ENCODE measurements at regions not wholly inside any gene's neighbourhood (a gene's known extent, or its start where the extent isn't known, plus 50 kb on each side); places are given as distances from the start of the nearest gene placed in this dataset.
"Not testable (repeated sequence)": the region's sequence is repeated elsewhere in the genome, so short reads cannot be mapped to it uniquely, and the experiment has no call there.

GRCh38 chr14:105700622-105701288 is 174.4 kb downstream of the TMEM121 start:
- no peak for DNase-seq

DNA sequence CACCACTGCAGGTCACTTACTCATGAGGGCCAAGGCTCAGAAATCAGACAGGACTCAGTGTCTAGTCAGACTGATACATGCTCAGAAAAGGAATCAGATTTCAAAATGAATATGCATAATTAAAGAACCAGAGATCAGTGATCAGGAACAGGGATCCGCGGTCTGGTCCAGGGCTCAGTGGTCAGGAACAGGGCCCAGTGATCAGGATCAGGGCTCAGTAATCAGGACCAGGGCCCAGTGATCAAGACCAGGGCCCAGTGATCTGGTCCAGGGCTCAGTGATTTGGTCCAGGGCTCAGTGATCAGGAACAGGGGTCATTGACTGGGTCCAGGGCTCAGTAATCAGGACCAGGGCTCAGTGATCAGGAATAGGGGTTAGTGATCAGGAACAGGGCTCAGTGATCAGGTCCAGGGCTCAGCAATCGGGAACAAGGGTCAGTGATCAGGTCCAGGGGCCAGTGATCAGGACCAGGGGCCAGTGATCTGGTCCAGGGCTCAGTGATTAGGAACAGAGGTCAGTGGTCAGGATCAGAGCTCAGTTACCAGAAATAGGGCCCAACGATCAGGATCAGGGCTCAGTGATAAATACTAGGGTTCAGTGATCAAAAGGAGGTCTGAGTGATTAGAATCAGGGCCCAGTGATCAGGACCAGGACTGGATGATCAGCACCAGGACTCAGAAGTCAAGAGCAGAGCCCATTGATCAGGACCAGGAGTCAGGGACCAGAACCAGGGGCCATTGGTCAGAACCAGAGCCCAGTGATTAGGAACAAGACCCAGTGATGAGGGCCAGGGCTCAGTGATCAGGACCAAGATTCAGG is 175.3 kb downstream of the TMEM121 start:
- DNase-seq: no peak

DNA sequence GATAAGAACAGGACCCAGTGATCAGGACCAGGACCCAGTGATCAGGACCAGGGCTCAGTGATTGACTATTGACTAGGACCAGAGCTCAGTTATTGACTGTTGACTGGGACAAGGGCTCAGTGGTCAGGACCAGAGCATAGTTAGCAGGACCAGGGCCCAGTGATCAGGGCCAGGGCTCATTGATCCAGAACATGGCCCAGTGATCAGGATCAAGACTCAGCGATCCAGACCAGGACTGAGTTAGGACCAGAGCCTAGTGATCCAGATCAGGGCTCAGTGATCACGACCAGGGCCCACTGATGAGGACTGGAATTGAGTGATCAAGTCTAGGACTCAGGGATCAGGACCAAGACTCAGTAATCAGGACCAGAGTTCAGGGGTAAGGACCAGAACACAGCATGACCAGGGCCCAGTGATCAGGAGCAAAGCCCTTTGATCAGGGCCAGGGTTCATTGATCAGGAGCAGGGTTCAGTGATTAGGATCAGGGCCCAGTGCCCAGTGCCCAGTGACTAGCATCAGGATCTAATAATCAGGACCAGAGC is 176.0 kb downstream of the TMEM121 start:
- no peak for DNase-seq

- not testable (repeated sequence) for DNase-seq
These were observed 176.8 kb downstream of the TMEM121 start for GRCh38 chr14:105703044-105703665.

DNA sequence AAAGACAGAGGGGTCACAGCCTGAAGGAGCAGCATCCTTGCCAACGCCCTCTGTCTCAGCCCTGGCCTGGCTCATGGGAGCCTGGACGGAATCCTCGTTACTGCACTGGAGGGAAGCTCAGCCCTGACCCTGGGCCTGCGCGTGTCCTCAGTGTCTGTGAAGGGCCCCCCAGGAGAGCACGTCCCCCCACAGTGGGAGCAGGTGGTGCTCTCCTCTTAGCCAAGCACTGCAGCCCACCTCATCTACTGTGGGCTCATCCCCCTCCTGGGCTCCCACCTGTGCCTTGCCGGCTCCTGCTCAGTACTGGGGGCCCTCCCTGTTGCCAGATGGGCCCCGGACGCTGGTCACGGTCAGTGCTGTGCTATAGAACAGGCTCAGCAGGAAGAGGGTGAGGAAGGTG is 177.7 kb downstream of the TMEM121 start:
- DNase-seq: not testable (repeated sequence)

- DNase-seq: not testable (repeated sequence)
These were observed 178.1 kb downstream of the TMEM121 start for GRCh38 chr14:105704492-105704891.

DNA sequence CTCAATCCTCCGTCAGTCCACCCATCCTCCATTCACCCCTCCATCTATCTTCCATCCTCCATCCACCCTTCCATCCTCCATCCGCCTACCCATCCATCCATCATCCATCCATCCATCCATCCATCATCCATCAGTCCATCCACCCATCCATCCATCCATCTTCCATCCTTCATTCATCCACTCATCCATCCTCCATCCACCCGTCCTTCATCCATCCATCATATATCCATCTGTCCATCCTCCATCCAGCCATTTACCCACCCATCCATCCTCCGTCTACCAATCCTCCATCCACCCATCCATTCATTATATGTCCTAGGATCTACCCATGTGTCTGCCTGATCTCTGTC is 179.1 kb downstream of the TMEM121 start:
- DNase-seq: not testable (repeated sequence)

GRCh38 chr14:105705862-105706700 is 179.7 kb downstream of the TMEM121 start:
- DNase-seq: not testable (repeated sequence)

- DNase-seq: not testable (repeated sequence)
These were observed 180.3 kb downstream of the TMEM121 start for GRCh38 chr14:105706701-105707019.

DNA sequence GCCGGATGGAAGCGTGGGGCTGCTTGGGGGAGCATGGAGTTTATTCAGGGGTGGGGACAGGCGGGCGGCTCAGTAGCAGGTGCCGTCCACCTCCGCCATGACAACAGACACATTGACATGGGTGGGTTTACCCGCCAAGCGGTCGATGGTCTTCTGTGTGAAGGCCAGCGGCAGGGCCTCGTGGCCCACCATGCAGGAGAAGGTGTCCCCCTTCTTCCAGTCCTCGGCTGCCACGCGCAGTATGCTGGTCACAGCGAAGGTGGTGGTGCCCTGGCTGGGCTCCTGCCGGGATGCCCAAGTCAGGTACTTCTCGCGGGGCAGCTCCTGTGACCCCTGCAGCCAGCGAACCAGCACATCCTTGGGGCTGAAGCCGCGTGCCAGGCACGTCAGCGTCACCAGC is 180.7 kb downstream of the TMEM121 start:
- DNase-seq: not testable (repeated sequence)

DNA sequence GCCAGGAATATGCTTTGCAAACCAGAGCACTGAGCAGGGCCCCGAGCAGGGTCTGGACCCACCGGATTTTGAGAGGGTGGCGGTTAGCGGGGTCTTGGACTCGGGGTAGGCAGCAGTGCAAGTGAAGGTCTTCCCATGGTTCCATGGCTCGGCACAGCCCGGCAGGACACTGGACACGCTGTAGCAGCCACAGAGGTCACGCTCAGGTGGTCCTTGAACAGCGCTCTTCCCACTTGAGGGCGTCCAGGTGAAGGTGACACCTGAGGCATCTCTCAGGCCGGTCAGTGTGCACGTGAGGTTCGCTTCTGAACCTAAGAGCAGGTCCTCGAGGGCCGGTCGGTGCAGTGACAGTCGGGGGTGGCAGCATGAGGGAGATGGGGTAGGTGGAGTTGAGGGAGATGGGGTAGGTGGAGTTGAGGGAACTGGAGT is 181.4 kb downstream of the TMEM121 start:
- DNase-seq: not testable (repeated sequence)

DNA sequence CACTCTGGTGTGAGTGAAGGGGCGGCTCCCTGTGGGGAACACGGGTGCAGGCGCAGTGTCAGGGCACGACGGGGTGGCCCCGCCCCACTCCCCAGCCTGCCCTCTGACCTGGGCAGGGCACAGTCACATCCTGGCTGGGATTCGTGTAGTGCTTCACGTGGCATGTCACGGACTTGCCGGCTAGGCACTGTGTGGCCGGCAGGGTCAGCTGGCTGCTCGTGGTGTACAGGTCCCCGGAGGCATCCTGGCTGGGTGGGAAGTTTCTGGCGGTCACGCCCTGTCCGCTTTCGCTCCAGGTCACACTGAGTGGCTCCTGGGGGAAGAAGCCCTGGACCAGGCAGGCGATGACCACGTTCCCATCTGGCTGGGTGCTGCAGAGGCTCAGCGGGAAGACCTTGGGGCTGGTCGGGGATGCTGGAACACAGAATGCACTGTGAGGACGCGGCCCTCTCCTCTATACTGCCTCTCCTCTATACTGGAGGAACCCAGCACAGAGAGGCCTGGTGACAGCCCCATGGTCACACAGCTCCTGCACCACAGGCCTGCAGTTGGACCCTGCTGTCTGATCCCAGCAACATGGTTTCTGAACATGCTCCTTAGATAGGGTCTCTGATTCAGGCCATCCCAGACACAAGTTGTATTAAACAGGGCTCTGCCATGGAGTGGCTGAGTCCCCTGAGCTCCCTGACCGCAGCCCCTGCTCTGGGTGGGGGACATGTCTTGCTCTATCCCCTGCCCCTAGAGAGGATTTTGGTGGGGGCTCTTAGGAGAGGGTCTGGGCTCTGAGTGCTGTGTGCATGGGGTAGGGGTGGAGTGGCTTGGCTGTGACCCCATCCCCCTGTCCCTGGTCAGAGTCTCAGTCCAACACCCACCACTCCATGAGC is 182.1 kb downstream of the TMEM121 start:
- DNase-seq: not testable (repeated sequence)

DNA sequence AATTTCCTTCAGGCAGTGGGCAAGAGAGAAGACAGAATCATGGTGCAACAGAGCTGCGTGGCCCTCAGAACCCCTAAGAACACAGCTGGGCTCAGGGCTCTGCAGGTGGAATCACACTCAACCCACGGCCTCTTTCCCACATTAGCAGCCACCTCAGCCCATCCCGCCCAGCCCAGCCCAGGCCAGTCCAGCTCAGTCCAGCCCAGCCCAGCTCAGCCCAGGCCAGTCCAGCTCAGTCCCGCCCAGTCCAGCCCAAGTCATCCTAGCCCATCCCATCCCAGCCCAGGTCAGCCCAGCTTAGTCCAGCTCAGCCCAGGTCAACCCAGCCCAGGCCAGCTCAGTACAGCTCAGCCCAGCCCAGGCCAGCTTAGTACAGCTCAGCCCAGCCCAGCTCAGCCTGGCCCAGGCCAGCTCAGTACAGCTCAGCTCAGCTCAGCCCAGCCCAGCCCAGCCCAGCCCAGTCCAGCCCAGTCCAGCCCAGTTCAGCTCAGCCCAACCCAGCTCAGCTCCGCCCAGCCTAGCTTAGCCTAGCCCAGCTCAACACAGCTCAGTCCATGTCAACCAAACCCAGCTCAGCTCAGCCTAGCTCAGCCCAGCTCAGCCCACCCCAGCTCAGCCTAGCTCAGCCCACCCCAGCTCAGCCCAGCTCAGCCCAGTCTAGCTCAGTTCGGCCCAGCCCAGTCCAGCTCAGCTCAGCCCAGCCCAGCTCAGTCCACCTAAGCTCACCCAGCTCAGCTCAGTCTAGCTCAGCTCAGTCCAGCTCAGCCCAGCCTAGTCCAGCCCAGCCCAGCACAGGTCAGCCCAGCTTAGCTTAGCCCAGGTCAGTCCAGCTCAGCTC is 183.1 kb downstream of the TMEM121 start:
- no peak for DNase-seq

DNA sequence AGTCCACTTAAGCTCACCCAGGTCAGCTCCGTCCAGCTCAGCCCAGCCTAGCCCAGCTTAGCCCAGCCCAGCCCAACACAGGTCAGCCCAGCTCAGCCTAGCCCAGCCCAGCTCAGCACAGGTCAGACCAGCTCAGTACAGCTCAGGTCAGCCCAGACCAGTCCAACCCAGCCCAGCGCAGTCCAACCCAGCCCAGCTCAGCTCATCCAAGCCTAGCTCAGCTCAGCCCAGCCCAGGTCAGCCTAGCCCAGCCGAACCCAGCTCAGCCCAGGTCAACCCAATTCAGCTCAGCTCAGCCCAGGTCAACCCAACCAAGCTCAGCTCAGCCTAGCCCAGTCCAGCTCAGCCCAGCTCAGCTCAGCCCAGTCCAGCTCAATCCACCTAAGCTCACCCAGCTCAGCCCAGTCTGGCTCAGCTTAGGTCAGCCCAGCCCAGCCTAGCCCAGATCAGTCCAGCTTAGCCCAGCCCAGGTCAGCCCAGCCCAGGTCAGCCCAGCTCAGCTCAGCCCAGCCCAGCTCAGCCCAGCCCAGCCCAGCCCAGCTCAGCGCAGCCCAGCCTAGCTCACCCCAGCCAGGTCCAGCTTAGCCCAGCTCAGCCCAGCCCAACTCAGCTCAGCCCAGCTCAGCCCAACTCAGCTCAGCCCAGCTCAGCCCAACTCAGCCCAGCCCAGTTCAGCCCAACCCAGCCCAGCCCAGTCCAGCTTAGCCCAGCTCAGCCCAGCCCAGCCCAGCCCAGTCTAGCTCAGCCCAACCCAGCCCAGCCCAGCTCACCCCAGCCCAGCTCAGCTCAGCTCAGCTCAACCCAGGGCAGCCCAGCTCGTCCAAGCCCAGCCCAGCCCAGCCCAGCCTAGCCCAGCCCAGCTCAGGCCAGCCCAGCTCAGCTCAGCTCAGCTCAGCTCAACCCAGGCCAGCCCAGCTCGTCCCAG is 184.0 kb downstream of the TMEM121 start:
- DNase-seq: no peak

- no peak for DNase-seq
These were observed 184.7 kb downstream of the TMEM121 start for GRCh38 chr14:105711044-105711620.

- no peak for DNase-seq
These were observed 185.6 kb downstream of the TMEM121 start for GRCh38 chr14:105711841-105712460.

- not testable (repeated sequence) for DNase-seq
These were observed 186.3 kb downstream of the TMEM121 start for GRCh38 chr14:105712670-105713069.

DNA sequence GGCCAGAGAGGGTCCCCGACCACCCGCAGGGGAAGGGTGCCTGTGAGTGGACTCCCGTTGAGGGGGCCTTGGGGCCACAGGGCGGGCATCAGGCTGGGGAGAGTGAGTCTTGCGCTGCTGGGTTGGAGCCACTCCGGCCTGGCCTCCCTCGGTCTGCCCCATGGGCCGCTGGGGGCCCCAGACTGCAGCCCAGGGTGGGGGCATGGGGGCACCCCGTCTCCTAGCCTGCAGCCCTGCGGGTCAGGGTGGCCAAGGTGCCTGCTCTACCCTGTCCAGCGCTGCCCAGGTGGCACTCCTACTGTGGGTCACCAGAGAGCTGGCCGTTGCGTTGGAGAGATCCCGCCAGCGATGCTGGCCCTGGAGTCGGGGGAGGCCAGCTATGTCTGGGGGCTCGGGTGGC is 186.8 kb downstream of the TMEM121 start:
- DNase-seq: not testable (repeated sequence)

- not testable (repeated sequence) for DNase-seq
These were observed 187.5 kb downstream of the TMEM121 start for GRCh38 chr14:105713836-105714235.

Measured in activated effector memory CD4-positive, alpha-beta T cell treated with anti-CD3 and anti-CD28 coated beads, Interleukin-2, amount 50 U/mL, for 16 hours (primary cell).